HepG2 (cell line): ENCODE measurements at regions not wholly inside any gene's neighbourhood (a gene's known extent, or its start where the extent isn't known, plus 50 kb on each side); places are given as distances from the start of the nearest gene placed in this dataset.

Experiments
- ATAC-seq: fragments of 200-7000 bp; cut with Tn5 transposase; 3 replicates; pipeline ENCODE4 v1.9.1; 2020; ENCODE audit warnings: mild to moderate bottlenecking, moderate library complexity
- BruUV-seq: library from RNA; stranded (reverse); fragments of 400-500 nt; replicated peaks from 2 replicates; lab custom pipeline; 2021; lab: Mats Ljungman, UMichigan
- CTCF ChIA-PET: fragments of 300-600 bp; formaldehyde crosslinking; extraction: SDS; loops from one replicate; lab custom pipeline; 2021; ENCODE audit warnings: low total read pairs, inconsistent platforms, low intra/inter-chr PET ratio; lab: Yijun Ruan, JAX
- POLR2A ChIA-PET: fragments of 350-600 bp; sonication (Branson Sonifier 250); formaldehyde crosslinking; loops from one replicate; lab custom pipeline; 2020; ENCODE audit warnings: antibody characterized with exemption, inconsistent platforms; lab: Yijun Ruan, JAX
- DNase-seq: peaks from one replicate; pipeline ENCODE4 v3.0.0-alpha.2; 2015; ENCODE audit warnings: low spot score
- FAIRE-seq: peaks from 3 replicates; lab custom pipeline; 2011; peaks lifted over from hg19 to GRCh38; lab: Jason Lieb, UNC
- H2AFZ ChIP-seq: one replicate; pipeline ENCODE4 v1.6.1; 2011; ENCODE audit warnings: low read length, inconsistent platforms
- H3K27ac ChIP-seq: fragments of 300-600 bp; 3 replicates; pipeline ENCODE4 v1.8.0; 2011; ENCODE audit warnings: mixed run types, mild to moderate bottlenecking, mixed read lengths, low read length, inconsistent platforms; ENCODE audit not compliant: insufficient read depth; ENCODE audit errors: extremely low read length
- H3K27me3 ChIP-seq, 2 experiments: fragments of 200-600 bp in 1 of 2; 2 replicates in 1 of 2; 3 replicates in 1 of 2; pipeline versions ENCODE4 v1.6.0 to v1.8.0; 2011; ENCODE audit warnings: low read length in 2 of 2, mild to moderate bottlenecking in 2 of 2, moderate library complexity in 2 of 2, inconsistent platforms in 1 of 2; ENCODE audit not compliant: insufficient read depth in 2 of 2, control insufficient read depth in 1 of 2
- H3K36me3 ChIP-seq, 2 experiments: fragments of 200-600 bp in 1 of 2; replicated peaks in 1 of 2; 2 replicates in 1 of 2; 3 replicates in 1 of 2; pipeline versions ENCODE4 v1.5.1 to v1.8.0; 2011; ENCODE audit warnings: low read length in 2 of 2, inconsistent platforms in 1 of 2; ENCODE audit not compliant: insufficient read depth in 2 of 2, control insufficient read depth in 1 of 2
- H3K4me1 ChIP-seq: 2 replicates; pipeline ENCODE4 v1.5.1; 2012; ENCODE audit warnings: low read length, inconsistent platforms; ENCODE audit not compliant: insufficient read depth
- H3K4me2 ChIP-seq: 2 replicates; pipeline ENCODE4 v1.6.0; 2011; ENCODE audit warnings: low read depth, low read length, inconsistent platforms
- H3K4me3 ChIP-seq, 3 experiments: fragments of 200-600 bp in 1 of 3; sonication (generic), shearing (Covaris generic) in 1 of 3; replicated peaks in 1 of 3; 2 replicates each; pipeline ENCODE4 v1.5.1; 2011 to 2016; ENCODE audit warnings: low read length in 3 of 3, inconsistent platforms in 2 of 3, low read depth in 2 of 3, mild to moderate bottlenecking in 2 of 3, control low read depth in 1 of 3, mixed read lengths in 1 of 3; ENCODE audit not compliant: insufficient read depth in 1 of 3
- H3K79me2 ChIP-seq: one replicate; pipeline ENCODE4 v1.6.1; 2011; ENCODE audit warnings: low read length, inconsistent platforms; ENCODE audit not compliant: insufficient read depth
- H3K9ac ChIP-seq: 2 replicates; pipeline ENCODE4 v1.6.0; 2011; ENCODE audit warnings: mild to moderate bottlenecking, low read depth, low read length, inconsistent platforms; ENCODE audit not compliant: insufficient read depth
- H3K9me3 ChIP-seq: 2 replicates; pipeline ENCODE4 v1.5.1; 2012; ENCODE audit warnings: mild to moderate bottlenecking, low read length
- H4K20me1 ChIP-seq: 2 replicates; pipeline ENCODE4 v1.6.0; 2011; ENCODE audit warnings: inconsistent platforms, mild to moderate bottlenecking, low read length, moderate library complexity; ENCODE audit not compliant: insufficient read depth
- HDAC2 ChIP-seq: sonication (generic); formaldehyde crosslinking; IDR thresholded peaks from 2 replicates; pipeline ENCODE4 v1.4.0; 2020; ENCODE audit warnings: missing genetic modification reagents
- IRX3 ChIP-seq: sonication (generic); formaldehyde crosslinking; IDR thresholded peaks from 2 replicates; pipeline ENCODE4 v1.8.1; 2023; ENCODE audit warnings: mild to moderate bottlenecking, low read depth, missing genetic modification reagents, borderline replicate concordance
- MBNL3 ChIP-seq: fragments of 250-450 bp; sonication (Bioruptor Pico); conservative IDR thresholded peaks from 2 replicates; pipeline ENCODE4 v1.8.0; 2022; ENCODE audit warnings: mild to moderate bottlenecking, inconsistent platforms
- RCOR2 ChIP-seq: IDR thresholded peaks from 2 replicates; pipeline ENCODE4 v1.6.1; 2016; ENCODE audit warnings: missing biosample characterization, missing genetic modification reagents
- REPIN1 ChIP-seq: sonication (generic); formaldehyde crosslinking; IDR thresholded peaks from 2 replicates; pipeline ENCODE4 v1.8.0; 2022; ENCODE audit warnings: missing genetic modification reagents, low read depth, mild to moderate bottlenecking, borderline replicate concordance
- XRCC5 ChIP-seq: fragments of 200-400 bp; formaldehyde crosslinking; optimal IDR thresholded peaks from 2 replicates; pipeline ENCODE3; 2017; ENCODE audit warnings: mild to moderate bottlenecking, low read length
- ZNF326 ChIP-seq: sonication (generic); formaldehyde crosslinking; IDR thresholded peaks from 2 replicates; pipeline ENCODE4 v1.4.0; 2020; ENCODE audit warnings: missing genetic modification reagents, borderline replicate concordance
- ZNF629 ChIP-seq: sonication (generic); formaldehyde crosslinking; conservative IDR thresholded peaks from 2 replicates; pipeline ENCODE4 v1.5.0; 2020; ENCODE audit warnings: missing genetic modification reagents
- WGBS: methylation state at CpG from one replicate; pipeline ENCODE4 v1.1.6; 2017; ENCODE audit warnings: low lambda C conversion rate; 5-methylcytosine and 5-hydroxymethylcytosine counted together
- in situ Hi-C: cut with HindIII; loops from 2 replicates; pipeline ENCODE4 v1.10.0; 2017; ENCODE audit warnings: low pct_unique_long_range_greater_than_20kb; ENCODE audit not compliant: extremely low pct_ligation_motif_present
- intact Hi-C: fragments of 100-400 bp; cut with micrococcal nuclease; formaldehyde crosslinking; loops from one replicate; pipeline ENCODE4 v1.10.0; 2022; ENCODE audit not compliant: unreplicated experiment
- TF ChIP-seq, protein P1 (sequence below): sonication (generic); formaldehyde crosslinking; IDR thresholded peaks from 2 replicates; pipeline ENCODE4 v1.5.0; 2020; ENCODE audit warnings: missing genetic modification reagents
- TF ChIP-seq, protein P2 (sequence below): sonication (generic); formaldehyde crosslinking; IDR thresholded peaks from 2 replicates; pipeline ENCODE4 v1.5.1; 2020; ENCODE audit warnings: missing genetic modification reagents, mild to moderate bottlenecking, borderline replicate concordance
- TF ChIP-seq, protein P3 (sequence below): sonication (generic); formaldehyde crosslinking; conservative IDR thresholded peaks from 2 replicates; pipeline ENCODE4 v1.4.0; 2020; ENCODE audit warnings: missing genetic modification reagents
- TF ChIP-seq, protein P4 (sequence below): IDR thresholded peaks from 2 replicates; pipeline ENCODE4 v1.6.1; 2016; ENCODE audit warnings: mild to moderate bottlenecking
- TF ChIP-seq, protein P5 (sequence below): sonication (generic); formaldehyde crosslinking; IDR thresholded peaks from 2 replicates; pipeline ENCODE4 v1.4.0; 2020; ENCODE audit warnings: missing genetic modification reagents, borderline replicate concordance
- TF ChIP-seq, protein P6 (sequence below): fragments of 450-650 bp; IDR thresholded peaks from 2 replicates; pipeline ENCODE4 v1.6.1; 2017; ENCODE audit warnings: mild to moderate bottlenecking

DNA sequence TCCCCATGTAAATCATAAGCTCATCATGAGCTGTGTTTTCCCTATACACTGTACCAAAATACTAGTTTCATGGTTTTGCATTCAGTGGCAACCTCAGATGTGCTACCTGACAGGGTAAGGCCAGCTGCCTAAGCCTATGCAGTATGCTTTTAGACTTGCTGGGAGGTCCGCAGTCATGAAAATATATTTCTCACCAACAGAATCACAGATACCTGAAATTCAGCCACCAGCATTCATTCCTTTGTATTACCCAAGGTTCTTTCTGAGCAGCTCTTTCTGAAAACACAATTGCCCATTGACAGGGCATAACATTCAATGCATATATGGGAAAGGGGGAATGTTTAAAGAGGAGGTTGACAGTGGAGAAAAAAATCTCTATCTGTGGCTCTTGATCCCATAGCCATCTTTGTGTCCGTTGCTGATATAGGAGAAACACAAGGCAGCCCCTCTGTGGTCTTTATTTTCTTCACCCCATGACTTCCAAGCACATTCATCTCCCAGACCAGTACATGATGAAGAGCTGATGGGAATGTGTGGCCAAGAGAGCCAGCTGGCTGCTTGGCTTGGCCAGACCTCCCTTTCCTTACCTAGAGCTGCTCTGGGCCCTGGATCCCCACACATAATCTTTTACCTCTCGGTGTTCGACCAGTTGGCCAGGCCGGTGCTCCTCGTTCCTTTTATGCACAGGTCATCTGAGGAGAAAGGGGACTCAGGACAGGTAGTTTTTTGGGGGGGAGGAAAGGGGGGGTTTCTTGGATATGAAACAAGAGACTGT is 162.9 kb downstream of the KCNA5 start:
- H3K4me2 ChIP-seq = no peak overlapping the region
- H4K20me1 ChIP-seq = no peaks in the 10 kb centered on the region
- BruUV-seq = no TSS peak
- no peak overlapping the region for H2AFZ ChIP-seq
- H3K79me2 ChIP-seq = no peaks in the 10 kb centered on the region
- no peak overlapping the region for H3K27ac ChIP-seq
- ChIA-PET POLR2A (no interaction called here), CTCF (no interaction called here)
- no peaks in the 10 kb centered on the region for H3K4me1 ChIP-seq
- no peak for FAIRE-seq
- no peak overlapping the region for H3K9ac ChIP-seq
- H3K36me3 ChIP-seq = no peaks in the 10 kb centered on the region
- in situ Hi-C loops (no loop called here), intact Hi-C loops (no loop called here)
- no peak for DNase-seq
- H3K9me3 ChIP-seq = no peaks in the 10 kb centered on the region
- 14% methylated on average over 6 of the region's 6 CpGs for WGBS
- ATAC-seq = no peak
- no peak overlapping the region for H3K4me3 ChIP-seq
- H3K27me3 ChIP-seq = no peaks in the 10 kb centered on the region
- TF ChIP-seq, protein P1, sequence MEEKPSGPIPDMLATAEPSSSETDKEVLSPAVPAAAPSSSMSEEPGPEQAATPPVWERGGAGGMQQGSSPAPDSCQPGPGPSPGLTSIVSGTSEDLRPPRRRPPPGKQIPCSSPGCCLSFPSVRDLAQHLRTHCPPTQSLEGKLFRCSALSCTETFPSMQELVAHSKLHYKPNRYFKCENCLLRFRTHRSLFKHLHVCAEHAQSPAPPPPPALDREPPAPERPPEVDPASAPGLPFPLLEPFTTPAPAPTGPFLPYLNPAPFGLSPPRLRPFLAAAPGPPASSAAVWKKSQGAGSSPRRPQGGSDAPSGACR (CRISPR knock-in tag) = no peak
- TF ChIP-seq XRCC5 = no peak
- TF ChIP-seq, protein P2, sequence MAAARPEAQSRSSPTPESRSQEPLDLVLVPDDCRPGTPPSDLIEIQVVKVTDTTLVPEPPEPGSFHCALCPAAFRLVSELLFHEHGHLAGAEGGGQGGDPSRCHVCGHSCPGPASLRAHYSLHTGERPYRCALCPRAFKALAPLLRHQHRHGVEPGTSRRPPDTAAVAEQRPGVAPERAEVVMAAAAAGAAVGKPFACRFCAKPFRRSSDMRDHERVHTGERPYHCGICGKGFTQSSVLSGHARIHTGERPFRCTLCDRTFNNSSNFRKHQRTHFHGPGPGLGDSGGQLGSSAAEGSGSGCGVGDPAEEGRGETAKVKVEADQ (CRISPR knock-in tag) = no peak
- TF ChIP-seq HDAC2 = no peak
- TF ChIP-seq, protein P3, sequence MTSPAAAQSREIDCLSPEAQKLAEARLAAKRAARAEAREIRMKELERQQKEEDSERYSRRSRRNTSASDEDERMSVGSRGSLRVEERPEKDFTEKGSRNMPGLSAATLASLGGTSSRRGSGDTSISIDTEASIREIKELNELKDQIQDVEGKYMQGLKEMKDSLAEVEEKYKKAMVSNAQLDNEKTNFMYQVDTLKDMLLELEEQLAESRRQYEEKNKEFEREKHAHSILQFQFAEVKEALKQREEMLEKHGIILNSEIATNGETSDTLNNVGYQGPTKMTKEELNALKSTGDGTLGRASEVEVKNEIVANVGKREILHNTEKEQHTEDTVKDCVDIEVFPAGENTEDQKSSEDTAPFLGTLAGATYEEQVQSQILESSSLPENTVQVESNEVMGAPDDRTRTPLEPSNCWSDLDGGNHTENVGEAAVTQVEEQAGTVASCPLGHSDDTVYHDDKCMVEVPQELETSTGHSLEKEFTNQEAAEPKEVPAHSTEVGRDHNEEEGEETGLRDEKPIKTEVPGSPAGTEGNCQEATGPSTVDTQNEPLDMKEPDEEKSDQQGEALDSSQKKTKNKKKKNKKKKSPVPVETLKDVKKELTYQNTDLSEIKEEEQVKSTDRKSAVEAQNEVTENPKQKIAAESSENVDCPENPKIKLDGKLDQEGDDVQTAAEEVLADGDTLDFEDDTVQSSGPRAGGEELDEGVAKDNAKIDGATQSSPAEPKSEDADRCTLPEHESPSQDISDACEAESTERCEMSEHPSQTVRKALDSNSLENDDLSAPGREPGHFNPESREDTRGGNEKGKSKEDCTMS (CRISPR knock-in tag) = no peak
- TF ChIP-seq, protein P4, sequence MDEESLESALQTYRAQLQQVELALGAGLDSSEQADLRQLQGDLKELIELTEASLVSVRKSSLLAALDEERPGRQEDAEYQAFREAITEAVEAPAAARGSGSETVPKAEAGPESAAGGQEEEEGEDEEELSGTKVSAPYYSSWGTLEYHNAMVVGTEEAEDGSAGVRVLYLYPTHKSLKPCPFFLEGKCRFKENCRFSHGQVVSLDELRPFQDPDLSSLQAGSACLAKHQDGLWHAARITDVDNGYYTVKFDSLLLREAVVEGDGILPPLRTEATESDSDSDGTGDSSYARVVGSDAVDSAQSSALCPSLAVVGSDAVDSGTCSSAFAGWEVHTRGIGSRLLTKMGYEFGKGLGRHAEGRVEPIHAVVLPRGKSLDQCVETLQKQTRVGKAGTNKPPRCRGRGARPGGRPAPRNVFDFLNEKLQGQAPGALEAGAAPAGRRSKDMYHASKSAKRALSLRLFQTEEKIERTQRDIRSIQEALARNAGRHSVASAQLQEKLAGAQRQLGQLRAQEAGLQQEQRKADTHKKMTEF = no peak
- TF ChIP-seq, protein P5, sequence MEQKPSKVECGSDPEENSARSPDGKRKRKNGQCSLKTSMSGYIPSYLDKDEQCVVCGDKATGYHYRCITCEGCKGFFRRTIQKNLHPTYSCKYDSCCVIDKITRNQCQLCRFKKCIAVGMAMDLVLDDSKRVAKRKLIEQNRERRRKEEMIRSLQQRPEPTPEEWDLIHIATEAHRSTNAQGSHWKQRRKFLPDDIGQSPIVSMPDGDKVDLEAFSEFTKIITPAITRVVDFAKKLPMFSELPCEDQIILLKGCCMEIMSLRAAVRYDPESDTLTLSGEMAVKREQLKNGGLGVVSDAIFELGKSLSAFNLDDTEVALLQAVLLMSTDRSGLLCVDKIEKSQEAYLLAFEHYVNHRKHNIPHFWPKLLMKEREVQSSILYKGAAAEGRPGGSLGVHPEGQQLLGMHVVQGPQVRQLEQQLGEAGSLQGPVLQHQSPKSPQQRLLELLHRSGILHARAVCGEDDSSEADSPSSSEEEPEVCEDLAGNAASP (CRISPR knock-in tag) = no peak
- TF ChIP-seq RCOR2 (CRISPR knock-in tag) = no peak
- TF ChIP-seq, protein P6, sequence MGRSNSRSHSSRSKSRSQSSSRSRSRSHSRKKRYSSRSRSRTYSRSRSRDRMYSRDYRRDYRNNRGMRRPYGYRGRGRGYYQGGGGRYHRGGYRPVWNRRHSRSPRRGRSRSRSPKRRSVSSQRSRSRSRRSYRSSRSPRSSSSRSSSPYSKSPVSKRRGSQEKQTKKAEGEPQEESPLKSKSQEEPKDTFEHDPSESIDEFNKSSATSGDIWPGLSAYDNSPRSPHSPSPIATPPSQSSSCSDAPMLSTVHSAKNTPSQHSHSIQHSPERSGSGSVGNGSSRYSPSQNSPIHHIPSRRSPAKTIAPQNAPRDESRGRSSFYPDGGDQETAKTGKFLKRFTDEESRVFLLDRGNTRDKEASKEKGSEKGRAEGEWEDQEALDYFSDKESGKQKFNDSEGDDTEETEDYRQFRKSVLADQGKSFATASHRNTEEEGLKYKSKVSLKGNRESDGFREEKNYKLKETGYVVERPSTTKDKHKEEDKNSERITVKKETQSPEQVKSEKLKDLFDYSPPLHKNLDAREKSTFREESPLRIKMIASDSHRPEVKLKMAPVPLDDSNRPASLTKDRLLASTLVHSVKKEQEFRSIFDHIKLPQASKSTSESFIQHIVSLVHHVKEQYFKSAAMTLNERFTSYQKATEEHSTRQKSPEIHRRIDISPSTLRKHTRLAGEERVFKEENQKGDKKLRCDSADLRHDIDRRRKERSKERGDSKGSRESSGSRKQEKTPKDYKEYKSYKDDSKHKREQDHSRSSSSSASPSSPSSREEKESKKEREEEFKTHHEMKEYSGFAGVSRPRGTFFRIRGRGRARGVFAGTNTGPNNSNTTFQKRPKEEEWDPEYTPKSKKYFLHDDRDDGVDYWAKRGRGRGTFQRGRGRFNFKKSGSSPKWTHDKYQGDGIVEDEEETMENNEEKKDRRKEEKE = no peak
- no peak for TF ChIP-seq ZNF629 (CRISPR knock-in tag)
- no peak for TF ChIP-seq ZNF326
- no peak for TF ChIP-seq REPIN1 (CRISPR knock-in tag)
- TF ChIP-seq IRX3 (CRISPR knock-in tag) = no peak
- no peak for TF ChIP-seq MBNL3 (CRISPR knock-in tag)
